Stomach (tissue), 8 donors: ENCODE measurements at regions not wholly inside any gene's neighbourhood (a gene's known extent, or its start where the extent isn't known, plus 50 kb on each side); places are given as distances from the start of the nearest gene placed in this dataset.
"Not testable (repeated sequence)": the region's sequence is repeated elsewhere in the genome, so short reads cannot be mapped to it uniquely, and the experiment has no call there.

Experiments used
- DNase-seq, 2 donors: peaks; one replicate each; pipeline versions ENCODE4 v3.0.0 to v3.0.0-alpha.2; 2013 to 2019
- H3K27ac ChIP-seq, 5 donors: fragments of 200-600 bp in 4 of 5; sonication (generic) in 4 of 5; one replicate each; pipeline ENCODE4 v1.5.1; 2013 to 2019; ENCODE audit warnings: mild to moderate bottlenecking in 1 of 5, moderate library complexity in 1 of 5
- H3K27me3 ChIP-seq, 3 donors: fragments of 200-600 bp; sonication (generic); one replicate each; pipeline ENCODE4 v1.5.1; 2017 to 2019; ENCODE audit warnings: mixed run types in 1 of 3
- H3K36me3 ChIP-seq, 4 donors: fragments of 200-600 bp; sonication (generic); 1 replicate in 3 of 4; 2 replicates in 1 of 4; pipeline ENCODE4 v1.5.1; 2016 to 2019
- H3K4me1 ChIP-seq, 4 donors: fragments of 200-600 bp; sonication (generic); one replicate each; pipeline ENCODE4 v1.5.1; 2016 to 2019
- H3K4me3 ChIP-seq, 4 donors: fragments of 200-600 bp; sonication (generic) in 3 of 4; one replicate each; pipeline ENCODE4 v1.5.1; 2016 to 2019; ENCODE audit warnings: mild to moderate bottlenecking in 1 of 4
- H3K9me3 ChIP-seq, 4 donors: fragments of 200-600 bp; sonication (generic); one replicate each; pipeline ENCODE4 v1.5.1; 2016 to 2019
- CTCF ChIP-seq, 7 experiments: fragments of 450-650 bp in 4 of 7; fragments of 200-600 bp in 3 of 7; sonication (generic) in 3 of 7; IDR thresholded peaks; one replicate each; pipeline ENCODE4 v1.5.1; 2016 to 2019; ENCODE audit warnings: antibody characterized with exemption in 7 of 7, control low read depth in 2 of 7, mild to moderate bottlenecking in 1 of 7
- EP300 ChIP-seq: sonication (generic); formaldehyde crosslinking; IDR thresholded peaks from one replicate; pipeline ENCODE4 v1.6.1; 2017; ENCODE audit warnings: antibody characterized with exemption
- POLR2A ChIP-seq, 4 donors: fragments of 450-650 bp; IDR thresholded peaks; one replicate each; pipeline ENCODE4 v1.6.1; 2016; ENCODE audit warnings: antibody characterized with exemption in 4 of 4, control low read depth in 2 of 4, mild to moderate bottlenecking in 1 of 4, moderate library complexity in 1 of 4
- POLR2AphosphoS5 ChIP-seq, 3 donors: sonication (generic); formaldehyde crosslinking; IDR thresholded peaks; one replicate each; pipeline ENCODE4 v1.6.1; 2016; ENCODE audit warnings: antibody characterized with exemption in 3 of 3
- WGBS, 5 donors: extraction: QIAGEN DNeasy Blood & Tissue Kit in 3 of 5; methylation state at CpG; one replicate each; pipeline versions ENCODE4 v1.1.5 to v1.1.7; 2013 to 2018; 5-methylcytosine and 5-hydroxymethylcytosine counted together
- intact Hi-C: fragments of 100-400 bp; cut with DNase I; formaldehyde crosslinking; loops from one replicate; pipeline ENCODE4 v1.15.1; 2023; ENCODE audit warnings: low total_unique reads
- donor health status: healthy with polysubstance abuse.
- donor health status: Bipolar disorder and iron deficiency.
- donor health status: healthy.

- intact Hi-C loops, result no loop called here
These were observed 191.3 kb upstream of the IRX5 start for GRCh38 chr16:54739381-54739780.

GRCh38 chr16:54734156-54734555 is 196.5 kb upstream of the IRX5 start:
- H3K4me3 ChIP-seq, result no peak overlapping the region
- intact Hi-C loops, result no loop called here
- no peak for TF ChIP-seq POLR2AphosphoS5 (IDR thresholded peaks at IDR 0.05)
- TF ChIP-seq CTCF (IDR thresholded peaks at IDR 0.05), result no peak
- no peak for TF ChIP-seq EP300
- TF ChIP-seq POLR2A (IDR thresholded peaks at IDR 0.05), result no peak
- no peak overlapping the region for H3K27ac ChIP-seq
- WGBS, 5 donors, result 64 to 86% (median 71%) methylated on average over 1 of the region's 1 CpG
- H3K27me3 ChIP-seq, result no peaks in the 10 kb centered on the region
- H3K36me3 ChIP-seq, result no peaks in the 10 kb centered on the region
- H3K4me1 ChIP-seq, result no peaks in the 10 kb centered on the region
- H3K9me3 ChIP-seq, result no peaks in the 10 kb centered on the region
- DNase-seq, result no peak

More at GRCh38 chr16:54739381-54739780, 191.3 kb upstream of the IRX5 start:
- WGBS, 5 donors, result 82 to 89% (median 86%) methylated on average over 4 of the region's 4 CpGs
- no peak overlapping the region for H3K27ac ChIP-seq
- H3K9me3 ChIP-seq, result no peaks in the 10 kb centered on the region
- H3K4me3 ChIP-seq, result no peak overlapping the region
- DNase-seq, result no peak
- H3K36me3 ChIP-seq, result no peaks in the 10 kb centered on the region
- H3K4me1 ChIP-seq, result no peaks in the 10 kb centered on the region
- H3K27me3 ChIP-seq, result no peaks in the 10 kb centered on the region
- TF ChIP-seq CTCF (IDR thresholded peaks at IDR 0.05) (no peak), POLR2AphosphoS5 (IDR thresholded peaks at IDR 0.05) (no peak), EP300 (no peak), POLR2A (IDR thresholded peaks at IDR 0.05) (no peak)

- H3K4me1 ChIP-seq, H3K4me3 ChIP-seq, intact Hi-C loops, H3K9me3 ChIP-seq, H3K27ac ChIP-seq, H3K27me3 ChIP-seq, H3K36me3 ChIP-seq, DNase-seq: not testable (repeated sequence)
- 81 to 96% (median 95%) methylated on average over 1 of the region's 1 CpG for whole genome bisulfite sequencing, 5 donors
These were observed 203.0 kb upstream of the IRX5 start for GRCh38 chr16:54727696-54728095.

- TF ChIP-seq POLR2A (IDR thresholded peaks at IDR 0.05) (no peak), CTCF (IDR thresholded peaks at IDR 0.05) (no peak), POLR2AphosphoS5 (IDR thresholded peaks at IDR 0.05) (no peak), EP300 (no peak)
- no peaks in the 10 kb centered on the region for H3K27me3 ChIP-seq
- no peaks in the 10 kb centered on the region for H3K9me3 ChIP-seq
- H3K4me1 ChIP-seq, result no peaks in the 10 kb centered on the region
- no peaks in the 10 kb centered on the region for H3K36me3 ChIP-seq
- DNase-seq, result no peak
- 79 to 92% (median 88%) methylated on average over 3 of the region's 3 CpGs for WGBS, 5 donors
- H3K27ac ChIP-seq, result no peak overlapping the region
- no peak overlapping the region for H3K4me3 ChIP-seq
- intact Hi-C loops, result no loop called here
These were observed 206.2 kb upstream of the IRX5 start for GRCh38 chr16:54724346-54724925.

- no peak overlapping the region for H3K27ac ChIP-seq
- WGBS, 5 donors, result 61 to 88% (median 79%) methylated on average over 2 of the region's 2 CpGs
- DNase-seq, result no peak
- no peaks in the 10 kb centered on the region for H3K27me3 ChIP-seq
- TF ChIP-seq POLR2A (IDR thresholded peaks at IDR 0.05), result no peak
- TF ChIP-seq EP300, result no peak
- TF ChIP-seq POLR2AphosphoS5 (IDR thresholded peaks at IDR 0.05), result no peak
- TF ChIP-seq CTCF (IDR thresholded peaks at IDR 0.05), result no peak
- no peaks in the 10 kb centered on the region for H3K36me3 ChIP-seq
- no peaks in the 10 kb centered on the region for H3K4me1 ChIP-seq
- no peaks in the 10 kb centered on the region for H3K9me3 ChIP-seq
- no peak overlapping the region for H3K4me3 ChIP-seq
- intact Hi-C loops, result no loop called here
These were observed 208.4 kb upstream of the IRX5 start for GRCh38 chr16:54722210-54722676.
